Transverse colon (tissue), 4 donors: ENCODE measurements at regions not wholly inside any gene's neighbourhood (a gene's known extent, or its start where the extent isn't known, plus 50 kb on each side); places are given as distances from the start of the nearest gene placed in this dataset.
A peak's percentile ranks its signal among the peaks of the same experiment; 100 is the strongest.

Experiments
- DNase-seq: peaks from one replicate; pipeline ENCODE4 v3.0.0-alpha.2; 2019
- H3K27ac ChIP-seq, 4 donors: fragments of 200-600 bp; sonication (generic); 2 replicates each; pipeline ENCODE4 v1.5.1; 2016 to 2018; ENCODE audit warnings: inconsistent platforms in 4 of 4
- H3K27me3 ChIP-seq: fragments of 200-600 bp; sonication (generic); 2 replicates; pipeline ENCODE4 v1.5.1; 2017; ENCODE audit warnings: inconsistent platforms
- H3K36me3 ChIP-seq, 4 donors: fragments of 200-600 bp; sonication (generic); 2 replicates each; pipeline ENCODE4 v1.5.1; 2017 to 2019; ENCODE audit warnings: inconsistent platforms in 4 of 4
- H3K4me1 ChIP-seq, 4 donors: fragments of 200-600 bp; sonication (generic); 2 replicates each; pipeline ENCODE4 v1.5.1; 2017 to 2020; ENCODE audit warnings: inconsistent platforms in 4 of 4
- H3K4me3 ChIP-seq, 4 donors: fragments of 200-600 bp; sonication (generic); 1 replicate in 1 of 4; 2 replicates in 3 of 4; pipeline versions ENCODE4 v1.5.1 to v1.6.1; 2017 to 2019; ENCODE audit warnings: inconsistent platforms in 4 of 4
- H3K9me3 ChIP-seq, 2 donors: fragments of 200-600 bp; sonication (generic); 2 replicates each; pipeline ENCODE4 v1.5.1; 2017 to 2019; ENCODE audit warnings: inconsistent platforms in 2 of 2
- CTCF ChIP-seq, 5 experiments: fragments of 200-600 bp in 3 of 5; fragments of 450-650 bp in 2 of 5; sonication (generic) in 3 of 5; IDR thresholded peaks; 1 replicate in 2 of 5; 2 replicates in 3 of 5; pipeline ENCODE4 v1.5.1; 2016 to 2017; ENCODE audit warnings: antibody characterized with exemption in 5 of 5, inconsistent platforms in 3 of 5, mild to moderate bottlenecking in 2 of 5, moderate library complexity in 1 of 5
- EP300 ChIP-seq: sonication (generic); formaldehyde crosslinking; IDR thresholded peaks from one replicate; pipeline ENCODE4 v1.6.1; 2017; ENCODE audit warnings: antibody characterized with exemption, low read depth
- POLR2A ChIP-seq: fragments of 450-650 bp; IDR thresholded peaks from one replicate; pipeline ENCODE4 v1.6.1; 2016; ENCODE audit warnings: antibody characterized with exemption, mild to moderate bottlenecking, moderate library complexity
- POLR2AphosphoS5 ChIP-seq, 3 donors: sonication (generic); formaldehyde crosslinking; IDR thresholded peaks; one replicate each; pipeline ENCODE4 v1.6.1; 2016; ENCODE audit warnings: antibody characterized with exemption in 3 of 3
- WGBS, 2 donors: methylation state at CpG; one replicate each; pipeline ENCODE4 v1.1.5; 2018; ENCODE audit warnings: low coverage in 1 of 2; 5-methylcytosine and 5-hydroxymethylcytosine counted together
- in situ Hi-C, 4 donors: fragments of 200-750 bp; cut with MboI; loops; one replicate each; pipeline versions ENCODE4 v1.15.0 to v1.15.1; 2017; ENCODE audit warnings: low sequenced_read_pairs in 3 of 4, low pct_ligation_motif_present in 1 of 4, low pct_unique_long_range_greater_than_20kb in 1 of 4
- intact Hi-C: fragments of 100-400 bp; cut with DNase I; formaldehyde crosslinking; loops from one replicate; pipeline ENCODE4 v1.15.1; 2023; ENCODE audit warnings: low total_unique reads

DNA sequence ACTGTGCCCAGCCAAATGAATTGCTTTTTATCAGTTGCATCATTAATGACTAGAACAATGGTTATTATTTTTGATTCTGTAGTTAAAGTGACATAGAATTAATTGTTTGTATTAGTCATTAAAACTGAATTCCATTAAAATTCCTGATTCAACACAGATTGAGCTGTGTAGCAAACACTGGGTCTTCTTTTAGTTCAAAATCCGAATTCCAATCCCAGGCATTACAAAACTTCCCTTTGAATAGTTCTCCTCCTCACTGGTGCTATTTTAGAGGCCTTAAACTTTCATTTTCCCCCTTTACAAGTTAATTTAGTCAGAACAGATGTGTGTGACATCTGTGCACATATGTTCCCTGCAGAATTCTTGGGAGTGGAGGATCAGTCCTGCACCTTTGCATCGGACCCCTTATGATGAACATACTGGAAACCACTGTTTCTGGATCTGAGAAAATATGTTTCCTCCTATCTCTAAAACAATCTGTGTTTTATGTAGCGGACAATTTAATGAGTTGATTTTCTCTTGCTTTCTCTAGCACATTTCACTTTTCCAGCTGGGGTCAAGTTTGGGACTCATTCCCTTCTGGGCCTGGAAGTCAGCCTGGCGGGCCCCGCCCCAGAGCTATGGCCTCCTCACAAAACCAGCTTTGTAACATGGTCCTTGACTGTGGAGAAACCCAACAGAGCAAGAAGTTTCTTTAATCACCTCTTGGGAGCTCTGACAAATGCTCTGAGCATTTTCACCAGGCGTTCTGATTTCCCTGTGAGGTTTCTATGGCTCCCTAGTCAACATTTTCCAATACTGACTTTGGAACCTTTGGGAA lies 87.9 kb upstream of the MAMDC2 start:
- in situ Hi-C loops (loop anchor here in 2 of 4 donors (25.0 kb wide), 2 partner anchors 282 to 657 kb away; no protein-coding TSS in a partner anchor), intact Hi-C loops (no loop called here)
- Histone ChIP-seq H3K36me3 (no peaks in the 10 kb centered on the region), H3K9me3 (no peaks in the 10 kb centered on the region), H3K27ac (peak overlapping the region in 1 of 4 donors; percentile 9), H3K4me1 (no peaks in the 10 kb centered on the region), H3K27me3 (no peaks in the 10 kb centered on the region), H3K4me3 (no peak overlapping the region)
- TF ChIP-seq POLR2AphosphoS5 (IDR thresholded peaks at IDR 0.05) = no peak
- no peak for TF ChIP-seq EP300
- TF ChIP-seq POLR2A = no peak
- no peak for TF ChIP-seq CTCF (IDR thresholded peaks at IDR 0.05)
- WGBS, 2 donors = 71 to 73% methylated on average over 3 to 6 of the region's 6 CpGs
- no peak for DNase-seq

- in situ Hi-C loops = loop anchor here in 3 of 4 donors (10.0 to 25.0 kb wide), 3 partner anchors 153 to 650 kb away; no protein-coding TSS in a partner anchor
- TF ChIP-seq CTCF (IDR thresholded peaks at IDR 0.05) (no peak), EP300 (no peak), POLR2AphosphoS5 (IDR thresholded peaks at IDR 0.05) (no peak), POLR2A (no peak)
- intact Hi-C loops = no loop called here
- no peaks in the 10 kb centered on the region for H3K9me3 ChIP-seq
- no peak for DNase-seq
- no peaks in the 10 kb centered on the region for H3K36me3 ChIP-seq
- no peaks in the 10 kb centered on the region for H3K4me1 ChIP-seq
- WGBS, 2 donors = 50 to 58% methylated on average over 1 of the region's 1 CpG
- H3K4me3 ChIP-seq = no peak overlapping the region
- H3K27ac ChIP-seq = no peak overlapping the region
- no peaks in the 10 kb centered on the region for H3K27me3 ChIP-seq
Measured at GRCh38 chr9:69961843-69962242, 81.8 kb upstream of the MAMDC2 start.

DNA sequence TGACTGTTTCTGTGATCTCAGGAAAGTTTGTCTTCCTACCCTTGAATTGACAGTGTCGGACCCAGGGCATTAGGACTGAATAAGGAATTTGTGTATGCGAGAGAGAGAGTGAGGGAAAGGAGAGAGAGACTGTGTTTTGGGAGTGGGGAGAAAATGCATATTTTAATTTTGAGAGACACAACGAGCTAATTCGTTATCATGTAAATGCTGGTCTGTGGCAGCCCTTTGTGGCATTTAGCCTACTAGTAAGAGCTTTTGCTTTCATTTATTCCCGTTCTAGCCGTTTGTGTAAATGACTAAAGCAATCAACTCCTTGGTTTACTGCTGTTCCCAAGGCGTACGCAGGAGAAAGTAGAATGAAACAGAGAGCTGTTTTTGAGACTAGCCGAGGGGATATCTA lies 79.8 kb upstream of the MAMDC2 start:
- no peaks in the 10 kb centered on the region for H3K27me3 ChIP-seq
- intact Hi-C loops (no loop called here), in situ Hi-C loops (loop anchor here in 3 of 4 donors (10.0 to 25.0 kb wide), 3 partner anchors 151 to 648 kb away; no protein-coding TSS in a partner anchor)
- H3K9me3 ChIP-seq = no peaks in the 10 kb centered on the region
- no peaks in the 10 kb centered on the region for H3K36me3 ChIP-seq
- no peak overlapping the region for H3K4me3 ChIP-seq
- DNase-seq = no peak
- 43 to 45% methylated on average over 8 to 9 of the region's 9 CpGs for WGBS, 2 donors
- no peaks in the 10 kb centered on the region for H3K4me1 ChIP-seq
- TF ChIP-seq POLR2AphosphoS5 (IDR thresholded peaks at IDR 0.05) (no peak), CTCF (IDR thresholded peaks at IDR 0.05) (no peak), POLR2A (no peak)
- H3K27ac ChIP-seq = peak overlapping the region in 1 of 4 donors; percentile 11

DNA sequence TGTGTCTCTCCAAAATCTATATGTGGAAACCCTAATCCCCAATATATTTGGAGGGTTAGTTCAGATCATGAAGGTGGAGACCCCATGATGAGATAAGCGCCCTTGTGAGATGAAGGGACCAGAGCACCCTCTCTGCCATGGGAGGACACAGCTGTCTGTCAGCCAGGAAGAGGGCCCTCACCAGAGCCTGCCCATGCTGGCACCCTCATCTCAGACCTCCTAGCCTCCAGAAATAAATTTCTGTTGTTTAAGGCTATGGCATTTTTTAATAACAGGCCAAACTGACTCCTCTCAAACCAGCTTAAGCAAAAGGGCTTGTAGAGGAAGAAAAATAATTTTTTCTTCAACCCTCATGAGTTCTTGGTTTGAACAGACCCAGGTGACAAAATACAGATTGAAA lies 79.2 kb upstream of the MAMDC2 start:
- in situ Hi-C loops = loop anchor here in 3 of 4 donors (10.0 to 25.0 kb wide), 3 partner anchors 150 to 648 kb away; no protein-coding TSS in a partner anchor
- Histone ChIP-seq H3K27ac (no peak overlapping the region), H3K9me3 (no peaks in the 10 kb centered on the region), H3K27me3 (no peaks in the 10 kb centered on the region), H3K4me3 (no peak overlapping the region), H3K36me3 (no peaks in the 10 kb centered on the region), H3K4me1 (no peaks in the 10 kb centered on the region)
- intact Hi-C loops = no loop called here
- no peak for TF ChIP-seq POLR2A
- no peak for TF ChIP-seq CTCF (IDR thresholded peaks at IDR 0.05)
- TF ChIP-seq POLR2AphosphoS5 (IDR thresholded peaks at IDR 0.05) = no peak
- TF ChIP-seq EP300 = no peak
- WGBS, 2 donors = 92% methylated on average over 1 of the region's 1 CpG; no CpG with 5 or more reads in 1 of the 2 donors
- DNase-seq = no peak
